GM23338 (cell line): ENCODE measurements at regions not wholly inside any gene's neighbourhood (a gene's known extent, or its start where the extent isn't known, plus 50 kb on each side); places are given as distances from the start of the nearest gene placed in this dataset.

Source experiments
- ATAC-seq: fragments of 200-7000 bp; cut with Tn5 transposase; 3 replicates; pipeline ENCODE4 v1.9.1; 2020
- DNase-seq: peaks from one replicate; pipeline ENCODE4 v3.0.0-alpha.2; 2015; ENCODE audit warnings: low spot score
- H2AFZ ChIP-seq: fragments of 200-600 bp; sonication (generic); 2 replicates; pipeline ENCODE4 v1.8.0; 2016; ENCODE audit warnings: antibody characterized with exemption, mild to moderate bottlenecking, moderate library complexity
- H3F3A ChIP-seq: fragments of 200-600 bp; sonication (generic); replicated peaks from 2 replicates; pipeline ENCODE4 v1.8.0; 2017; ENCODE audit warnings: antibody characterized with exemption, mixed run types, low read depth
- H3K27ac ChIP-seq: fragments of 200-600 bp; sonication (generic); 2 replicates; pipeline ENCODE4 v1.6.1; 2016; ENCODE audit warnings: low read depth
- H3K27me3 ChIP-seq: fragments of 200-600 bp; sonication (generic); 2 replicates; pipeline ENCODE4 v1.8.0; 2016; ENCODE audit warnings: mild to moderate bottlenecking, mixed run types, moderate library complexity; ENCODE audit not compliant: insufficient read depth
- H3K36me3 ChIP-seq: fragments of 200-600 bp; sonication (generic); 2 replicates; pipeline ENCODE4 v1.8.0; 2016; ENCODE audit warnings: mild to moderate bottlenecking; ENCODE audit not compliant: insufficient read depth
- H3K4me1 ChIP-seq: fragments of 200-600 bp; sonication (generic); 2 replicates; pipeline ENCODE4 v1.8.0; 2016; ENCODE audit warnings: mild to moderate bottlenecking, moderate library complexity; ENCODE audit not compliant: insufficient read depth
- H3K4me2 ChIP-seq: fragments of 200-600 bp; sonication (generic); 2 replicates; pipeline ENCODE4 v1.7.1; 2017; ENCODE audit warnings: mixed run types
- H3K4me3 ChIP-seq: fragments of 200-600 bp; sonication (generic); 2 replicates; pipeline ENCODE4 v1.6.1; 2016; ENCODE audit warnings: mixed run types
- H3K79me2 ChIP-seq: fragments of 200-600 bp; sonication (generic); replicated peaks from 2 replicates; pipeline ENCODE4 v1.8.0; 2017; ENCODE audit warnings: mild to moderate bottlenecking; ENCODE audit not compliant: insufficient read depth
- H3K9me2 ChIP-seq: fragments of 200-600 bp; sonication (generic); 2 replicates; pipeline ENCODE4 v1.8.0; 2017; ENCODE audit not compliant: insufficient read depth
- H4K20me1 ChIP-seq: fragments of 200-600 bp; sonication (generic); replicated peaks from 2 replicates; pipeline ENCODE4 v1.8.0; 2017; ENCODE audit warnings: mild to moderate bottlenecking; ENCODE audit not compliant: insufficient read depth
- H3K27ac Mint-ChIP-seq: 2 replicates; pipeline ENCODE4 v1.8.0; 2020; ENCODE audit warnings: inconsistent platforms, mild to moderate bottlenecking, moderate library complexity, mixed read lengths
- H3K27me3 Mint-ChIP-seq: 3 replicates; pipeline ENCODE4 v1.8.0; 2022; ENCODE audit warnings: low read depth, mild to moderate bottlenecking, moderate library complexity, mixed read lengths, inconsistent platforms; ENCODE audit not compliant: insufficient read depth, poor library complexity
- H3K36me3 Mint-ChIP-seq: 3 replicates; pipeline ENCODE4 v1.8.0; 2021; ENCODE audit warnings: low read depth, mild to moderate bottlenecking, inconsistent platforms, moderate library complexity, mixed read lengths
- H3K4me1 Mint-ChIP-seq: 3 replicates; pipeline ENCODE4 v1.8.0; 2020; ENCODE audit warnings: mild to moderate bottlenecking, inconsistent platforms, mixed read lengths
- H3K4me3 Mint-ChIP-seq: 3 replicates; pipeline ENCODE4 v1.8.0; 2021; ENCODE audit warnings: moderate library complexity, mild to moderate bottlenecking, inconsistent platforms, mixed read lengths
- H3K9me3 Mint-ChIP-seq: 3 replicates; pipeline ENCODE4 v1.8.0; 2020; ENCODE audit warnings: moderate library complexity, mild to moderate bottlenecking, inconsistent platforms, mixed read lengths
- CREB1 ChIP-seq: fragments of 250-450 bp; sonication (Bioruptor Pico); IDR thresholded peaks from 2 replicates; pipeline ENCODE4 v1.5.0; 2020; ENCODE audit warnings: low read depth, mild to moderate bottlenecking, moderate library complexity
- CTCF ChIP-seq, 2 experiments: fragments of 200-600 bp in 1 of 2; sonication (generic) in 1 of 2; conservative IDR thresholded peaks; 2 replicates each; pipeline versions ENCODE4 v1.5.1 to v1.6.1; 2016 to 2017; ENCODE audit warnings: antibody characterized with exemption in 2 of 2, low read depth in 2 of 2, mild to moderate bottlenecking in 2 of 2, moderate library complexity in 1 of 2
- EZH2 ChIP-seq: fragments of 200-600 bp; sonication (generic); IDR thresholded peaks from one replicate; pipeline ENCODE4 v1.8.0; 2017; ENCODE audit warnings: antibody characterized with exemption, mild to moderate bottlenecking, low read depth; ENCODE audit not compliant: unreplicated experiment
- EZH2phosphoT487 ChIP-seq: fragments of 200-600 bp; sonication (generic); IDR thresholded peaks from one replicate; pipeline ENCODE4 v1.8.1; 2018; ENCODE audit warnings: antibody characterized with exemption; ENCODE audit not compliant: unreplicated experiment
- JUNB ChIP-seq: IDR thresholded peaks from one replicate; pipeline ENCODE4 v1.6.1; 2016; ENCODE audit warnings: antibody characterized with exemption; ENCODE audit not compliant: unreplicated experiment
- NANOG ChIP-seq: IDR thresholded peaks from 2 replicates; pipeline ENCODE4 v1.6.1; 2016; ENCODE audit warnings: antibody characterized with exemption, borderline replicate concordance
- POLR2AphosphoS5 ChIP-seq: IDR thresholded peaks from 2 replicates; pipeline ENCODE4 v1.6.1; 2016; ENCODE audit warnings: antibody characterized with exemption, low read depth
- REST ChIP-seq: IDR thresholded peaks from one replicate; pipeline ENCODE4 v1.6.1; 2018; ENCODE audit warnings: antibody characterized with exemption; ENCODE audit not compliant: unreplicated experiment
- STAT1 ChIP-seq: IDR thresholded peaks from one replicate; pipeline ENCODE4 v1.6.1; 2016; ENCODE audit warnings: antibody characterized with exemption; ENCODE audit not compliant: unreplicated experiment
- ZNF114 ChIP-seq: fragments of 250-450 bp; sonication (Bioruptor Pico); IDR thresholded peaks from 2 replicates; pipeline ENCODE4 v1.5.0; 2020; ENCODE audit warnings: mild to moderate bottlenecking, moderate library complexity
- ZNF331 ChIP-seq: fragments of 250-450 bp; sonication (Bioruptor Pico); IDR thresholded peaks from 2 replicates; pipeline ENCODE4 v1.5.0; 2020; ENCODE audit warnings: low read depth, mild to moderate bottlenecking, moderate library complexity
- ZNF462 ChIP-seq: fragments of 250-450 bp; sonication (Bioruptor Pico); IDR thresholded peaks from 2 replicates; pipeline ENCODE4 v1.5.0; 2020; ENCODE audit warnings: mild to moderate bottlenecking, moderate library complexity
- TF ChIP-seq, protein P1 (sequence below): IDR thresholded peaks from 2 replicates; pipeline ENCODE4 v1.6.1; 2016; ENCODE audit warnings: antibody characterized with exemption

GRCh38 chr9:24381205-24381604 lies 164.5 kb downstream of the IZUMO3 start:
- Histone ChIP-seq H3F3A (no peaks in the 10 kb centered on the region), H3K27ac (no peak overlapping the region), H3K4me3 (no peak overlapping the region), H3K4me2 (peak overlapping the region; percentile 45; the same call in 1 of the 2 replicates), H3K4me1 (peaks cover 14% of the 10 kb centered on the region), H3K9me2 (0 out of 2 replicates have a peak, but pooled peaks cover 6% of the 10 kb centered on the region), H3K79me2 (no peaks in the 10 kb centered on the region), H2AFZ (peak overlapping the region; percentile 70), H4K20me1 (no peaks in the 10 kb centered on the region), H3K36me3 (peaks cover 4% of the 10 kb centered on the region; the same call in 1 of the 2 replicates), H3K27me3 (no peaks in the 10 kb centered on the region)
- Mint-ChIP-seq H3K4me1 (peaks cover 17% of the 10 kb centered on the region; the same call in 2 of the 3 replicates), H3K27ac (no peak overlapping the region), H3K27me3 (no peaks in the 10 kb centered on the region), H3K4me3 (no peak overlapping the region), H3K36me3 (peaks cover 24% of the 10 kb centered on the region; the same call in 2 of the 3 replicates), H3K9me3 (peaks cover 19% of the 10 kb centered on the region)
- no peak for DNase-seq
- ATAC-seq, result no peak
- TF ChIP-seq CREB1 (CRISPR knock-in tag) (no peak), NANOG (no peak), STAT1 (no peak), ZNF114 (CRISPR knock-in tag) (no peak), ZNF331 (CRISPR knock-in tag) (no peak), EZH2phosphoT487 (no peak), EZH2 (no peak), JUNB (no peak), ZNF462 (no peak), REST (no peak), POLR2AphosphoS5 (no peak), CTCF (conservative IDR thresholded peaks at IDR 0.05; ENCODE audit: low read depth in 2 of 2) (no peak)
- TF ChIP-seq, protein P1, sequence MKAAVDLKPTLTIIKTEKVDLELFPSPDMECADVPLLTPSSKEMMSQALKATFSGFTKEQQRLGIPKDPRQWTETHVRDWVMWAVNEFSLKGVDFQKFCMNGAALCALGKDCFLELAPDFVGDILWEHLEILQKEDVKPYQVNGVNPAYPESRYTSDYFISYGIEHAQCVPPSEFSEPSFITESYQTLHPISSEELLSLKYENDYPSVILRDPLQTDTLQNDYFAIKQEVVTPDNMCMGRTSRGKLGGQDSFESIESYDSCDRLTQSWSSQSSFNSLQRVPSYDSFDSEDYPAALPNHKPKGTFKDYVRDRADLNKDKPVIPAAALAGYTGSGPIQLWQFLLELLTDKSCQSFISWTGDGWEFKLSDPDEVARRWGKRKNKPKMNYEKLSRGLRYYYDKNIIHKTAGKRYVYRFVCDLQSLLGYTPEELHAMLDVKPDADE, result no peak
